ENCODE measurements at regions not wholly inside any gene's neighbourhood (a gene's known extent, or its start where the extent isn't known, plus 50 kb on each side); places are given as distances from the start of the nearest gene placed in this dataset.

DNA sequence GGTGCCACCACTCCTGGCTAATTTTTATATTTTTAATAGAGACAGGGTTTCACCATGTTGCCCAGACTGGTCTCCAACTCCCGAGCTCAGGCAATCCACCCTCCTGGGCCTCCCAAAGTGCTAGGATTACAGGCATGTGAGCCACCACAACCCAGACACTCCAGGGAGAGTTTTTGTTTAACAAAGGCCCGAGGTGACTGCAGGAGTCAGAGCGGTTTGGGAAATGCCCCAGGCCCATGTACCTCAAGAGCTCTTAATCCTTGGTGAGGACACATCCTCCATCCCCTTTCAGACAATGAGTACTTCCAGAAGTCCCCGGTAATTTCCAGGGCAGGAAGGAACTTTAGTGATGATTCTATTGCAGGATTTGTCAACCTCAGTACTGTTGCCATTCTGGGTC lies 176.0 kb downstream of the ESRRB start:
- DNase-seq (ENCODE audit: low spot score): no peak

DNA sequence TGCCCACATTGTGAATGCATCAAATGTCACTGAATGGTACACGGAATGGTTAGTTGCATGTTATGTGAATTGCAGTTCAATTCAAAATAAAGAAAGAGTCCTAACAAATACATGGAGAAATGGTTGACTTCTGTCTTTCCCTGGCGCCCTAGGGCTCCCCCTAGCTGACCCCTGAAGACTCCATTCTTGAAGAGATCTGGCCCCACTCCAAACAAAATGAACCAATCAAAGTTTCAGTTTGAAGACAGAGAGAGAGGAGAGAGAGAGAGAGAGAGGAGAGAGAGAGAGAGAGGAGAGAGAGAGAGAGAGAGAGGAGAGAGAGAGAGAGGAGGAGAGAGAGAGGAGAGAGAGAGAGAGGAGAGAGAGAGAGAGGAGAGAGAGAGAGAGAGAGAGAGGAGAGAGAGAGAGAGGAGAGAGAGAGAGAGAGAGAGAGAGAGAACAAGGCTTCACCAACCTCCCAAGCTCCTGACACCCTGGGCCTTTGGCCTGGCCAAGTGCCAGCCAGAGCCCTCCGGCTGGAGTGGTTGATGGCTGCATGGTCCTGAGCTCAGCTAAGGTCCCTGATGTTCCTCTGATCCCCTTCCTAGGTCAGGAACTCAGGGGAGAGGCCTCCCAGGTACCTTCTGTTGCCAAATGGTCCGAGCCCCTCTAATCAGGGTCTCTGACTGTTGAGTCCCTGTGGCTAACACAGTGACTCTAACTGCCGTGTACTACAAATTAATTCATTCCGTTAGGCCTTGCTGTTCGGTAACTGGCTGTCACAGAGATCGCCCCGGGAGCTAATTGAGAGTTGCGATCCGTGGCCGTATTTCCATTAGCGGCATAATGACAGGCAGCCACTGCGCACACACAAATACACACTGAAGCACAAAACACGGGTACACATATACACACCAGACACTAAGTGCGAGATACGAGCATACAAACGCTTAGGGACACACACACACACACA lies 188.8 kb downstream of the ESRRB start:
- DNase-seq (ENCODE audit: low spot score): no peak

DNA sequence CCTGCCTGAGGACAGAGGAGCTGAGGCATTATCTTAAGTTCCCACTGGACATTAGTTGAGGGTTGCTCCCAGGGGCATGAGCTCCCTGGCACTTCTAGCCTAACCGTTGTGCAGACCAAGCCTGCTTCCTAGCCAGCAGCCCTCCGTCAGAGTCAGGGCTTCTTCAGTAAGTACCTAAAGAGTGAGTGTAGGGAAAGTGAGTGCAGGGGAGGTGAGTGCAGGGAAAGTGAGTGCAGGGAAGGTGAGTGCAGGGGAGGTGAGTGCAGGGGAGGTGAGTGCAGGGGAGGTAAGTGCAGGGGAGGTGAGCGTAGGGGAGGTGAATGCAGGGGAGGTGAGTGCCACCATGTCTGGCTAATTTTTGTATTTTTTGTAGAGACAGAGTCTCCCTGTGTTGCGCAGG lies 190.5 kb downstream of the ESRRB start:
- DNase-seq (ENCODE audit: low spot score): no peak

DNA sequence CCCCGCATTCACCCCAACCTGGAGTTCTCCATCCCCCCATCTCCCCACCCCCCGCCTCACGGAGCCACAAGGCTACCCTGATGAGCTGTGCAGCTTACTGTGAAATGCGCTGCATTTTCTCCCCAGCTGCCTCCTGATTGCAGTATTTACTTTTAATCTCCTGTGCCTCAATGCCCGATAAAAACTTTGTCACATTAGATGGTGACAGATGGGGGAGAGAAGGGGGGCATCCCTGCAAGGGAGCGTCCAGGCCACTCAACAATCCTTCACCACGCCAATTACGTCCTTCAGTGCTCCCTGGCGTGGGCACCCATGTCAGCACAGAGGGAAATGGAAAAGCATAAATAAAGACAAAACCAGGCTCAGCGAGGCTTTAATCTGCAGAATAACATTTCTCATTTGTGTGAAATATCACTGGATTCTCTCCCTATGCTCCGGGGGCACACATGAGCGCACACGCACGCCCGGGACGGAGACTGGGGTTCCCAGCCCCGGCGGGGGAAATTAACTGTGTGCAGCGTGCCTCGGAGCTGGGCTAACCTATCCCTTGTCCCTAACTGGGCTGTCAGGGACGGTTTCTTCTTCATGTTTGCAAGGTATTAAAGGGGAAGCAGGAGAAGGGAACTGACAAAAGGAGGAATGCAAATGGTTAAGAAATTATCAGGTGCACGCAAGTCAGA lies 186.7 kb upstream of the VASH1 start:
- no peak for DNase-seq (ENCODE audit: low spot score)

DNA sequence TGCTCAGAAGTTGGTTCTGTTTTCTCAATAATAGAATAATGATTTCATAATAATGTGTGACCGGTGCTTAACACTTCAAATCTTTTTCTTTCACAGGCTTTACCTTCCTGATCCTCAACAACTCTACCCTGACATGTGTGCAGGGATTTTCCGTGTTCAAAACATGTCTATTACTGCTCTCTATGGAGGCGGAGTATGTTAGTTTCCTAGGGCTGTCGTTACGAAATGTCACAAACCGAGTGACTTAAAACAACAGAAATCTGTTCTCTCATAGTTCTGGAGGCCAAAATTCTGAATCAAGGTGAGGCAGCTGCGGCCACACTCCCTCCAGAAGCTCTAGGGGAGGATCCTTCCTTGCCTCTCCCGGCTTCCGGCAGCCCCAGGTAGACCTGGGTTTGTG lies 186.2 kb upstream of the VASH1 start:
- DNase-seq (ENCODE audit: low spot score): no peak

DNA sequence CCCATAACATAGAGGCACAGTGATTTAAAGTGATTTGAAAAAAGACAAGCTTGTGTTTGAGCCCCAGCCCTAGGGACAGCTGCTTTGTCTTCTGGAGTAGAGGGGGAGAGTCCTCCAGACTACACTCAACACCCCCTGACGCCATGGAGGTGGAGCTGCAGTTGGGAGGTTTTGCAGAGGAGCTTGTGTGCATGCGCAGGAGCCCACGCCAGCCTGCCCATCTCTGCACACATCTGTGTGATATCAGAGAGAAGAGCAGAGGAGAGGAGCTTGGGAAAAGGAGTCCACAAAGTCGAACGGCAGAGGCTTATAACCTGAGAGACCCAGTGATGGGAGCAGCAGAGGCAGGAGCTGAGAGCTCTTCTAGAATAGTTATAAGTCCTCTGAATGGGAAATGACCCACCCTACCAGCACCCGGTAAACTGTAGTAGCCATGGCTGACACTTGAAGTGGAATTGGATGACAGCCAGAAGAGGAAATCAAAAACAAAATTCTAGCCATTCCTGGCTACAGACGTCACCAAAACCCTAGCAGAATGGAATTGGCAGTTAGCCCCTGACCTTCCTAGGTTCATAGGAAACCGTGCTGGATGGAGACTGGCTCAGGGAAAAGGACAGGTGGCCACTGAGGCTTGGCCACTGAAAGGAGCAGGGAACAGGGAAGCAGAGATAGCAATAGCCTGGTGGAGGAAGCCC lies 185.1 kb upstream of the VASH1 start:
- DNase-seq (ENCODE audit: low spot score): no peak

DNA sequence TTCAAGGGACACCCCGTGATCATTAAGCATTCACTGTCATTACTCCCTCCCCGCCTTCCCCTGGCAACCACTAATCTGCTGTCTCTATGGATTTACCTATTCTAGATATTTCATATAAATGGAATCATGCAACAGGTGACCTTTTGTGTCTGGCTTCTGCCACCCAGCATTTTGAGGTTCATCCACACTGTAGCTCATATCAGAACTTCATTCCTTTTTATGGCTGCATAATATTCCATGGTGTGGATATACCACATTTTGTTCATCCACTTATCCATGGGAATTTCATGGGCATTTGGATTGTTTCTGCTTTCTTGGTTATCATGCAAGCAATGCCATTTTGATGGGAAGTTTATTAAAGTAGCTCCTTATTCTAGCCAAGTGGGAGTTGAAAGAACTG lies 184.2 kb upstream of the VASH1 start:
- DNase-seq (ENCODE audit: low spot score): no peak

DNA sequence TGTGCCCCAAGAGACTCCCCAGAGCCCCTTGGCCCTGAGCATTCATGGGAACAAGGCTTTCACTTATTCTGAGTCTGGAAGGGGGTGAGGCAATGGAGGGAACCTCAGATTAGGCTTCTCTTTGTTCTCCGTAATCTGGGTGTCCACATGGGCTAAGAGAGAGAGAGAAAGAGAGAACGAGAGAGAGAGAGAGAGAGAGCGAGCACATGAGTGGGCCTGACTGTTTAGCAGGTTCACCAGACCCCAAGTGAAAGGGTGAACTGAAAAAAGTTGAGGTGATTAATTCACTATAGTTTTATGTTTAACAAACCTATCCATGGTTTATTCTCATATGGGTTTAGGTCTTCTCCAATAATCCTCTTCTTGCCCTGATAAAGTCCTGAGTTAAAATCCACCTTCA lies 183.4 kb upstream of the VASH1 start:
- DNase-seq (ENCODE audit: low spot score): no peak

DNA sequence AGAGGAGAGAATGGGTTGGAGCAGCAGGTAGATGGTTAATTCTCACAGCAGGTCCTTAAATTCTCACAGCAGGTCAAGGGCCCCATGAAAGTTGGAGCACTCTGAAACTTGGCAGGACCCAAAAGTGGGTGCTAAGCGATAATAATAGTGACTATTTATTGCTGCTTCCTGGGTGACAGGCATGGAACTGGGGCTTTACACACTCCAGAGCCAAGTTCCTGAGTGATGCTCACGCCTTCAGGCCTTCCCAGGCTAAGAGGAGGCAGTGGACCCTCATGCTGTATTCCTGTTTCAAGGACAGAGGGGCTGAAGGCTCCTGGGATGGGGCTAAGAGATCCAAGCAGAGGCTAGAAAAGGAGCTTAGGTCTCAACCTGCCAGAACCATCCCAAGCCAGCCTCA lies 180.9 kb upstream of the VASH1 start:
- DNase-seq (ENCODE audit: low spot score): no peak

DNA sequence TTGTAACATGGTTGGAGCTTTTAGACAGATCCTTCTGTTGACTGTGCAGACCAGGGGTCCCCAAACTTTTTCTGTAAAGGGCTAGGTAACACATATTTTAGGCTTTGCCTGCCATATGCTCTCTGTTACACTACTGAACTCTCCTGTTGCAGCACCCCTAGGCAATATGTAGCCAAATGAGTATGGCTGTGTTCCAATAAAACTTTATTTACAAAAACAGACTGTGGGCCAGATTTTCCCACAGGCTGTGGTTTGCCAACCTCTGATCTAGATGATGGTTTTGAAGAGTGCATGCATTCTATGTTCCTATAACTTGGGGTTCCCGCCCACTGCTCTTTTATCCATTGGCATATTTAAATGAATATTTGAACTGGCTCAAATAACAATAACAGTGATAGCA lies 180.3 kb upstream of the VASH1 start:
- no peak for DNase-seq (ENCODE audit: low spot score)

DNA sequence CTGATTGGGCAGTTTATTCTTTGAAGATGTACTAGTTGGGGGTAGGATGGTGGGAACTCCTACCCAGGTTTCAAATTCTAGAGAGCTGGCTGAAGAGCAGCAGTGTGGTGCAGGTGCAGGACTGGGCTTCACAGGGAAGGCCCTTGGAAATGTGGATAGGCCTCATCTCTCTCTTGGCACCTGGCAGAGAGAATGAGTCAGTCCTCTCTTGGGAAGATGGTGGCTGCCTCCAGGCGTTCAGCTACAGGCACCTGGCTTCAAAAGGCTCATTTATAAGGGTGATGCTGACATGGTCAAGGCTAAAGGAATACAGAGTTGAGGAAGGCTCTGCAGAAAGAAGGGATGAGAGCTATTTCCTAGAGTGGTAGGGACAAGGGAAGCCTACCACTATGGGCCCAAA lies 179.7 kb upstream of the VASH1 start:
- no peak for DNase-seq (ENCODE audit: low spot score)

DNA sequence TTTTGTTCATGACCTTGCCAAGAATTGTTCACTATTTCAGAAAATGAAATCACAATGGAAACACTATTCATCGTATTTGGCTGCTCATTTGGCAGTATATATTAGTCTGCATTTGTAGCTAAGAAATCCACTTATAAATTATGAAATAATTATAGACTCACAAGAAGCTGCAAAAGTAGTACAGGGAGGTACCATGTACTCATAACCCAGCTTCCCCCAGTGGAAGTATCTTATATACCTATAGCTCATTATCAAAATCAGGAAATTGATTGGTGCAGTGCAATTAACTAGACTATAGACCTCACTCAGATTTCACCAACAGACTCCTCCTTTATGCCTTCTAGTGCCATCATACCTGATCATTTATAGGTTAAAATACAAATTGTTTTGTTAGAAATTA lies 178.8 kb upstream of the VASH1 start:
- no peak for DNase-seq (ENCODE audit: low spot score)

DNA sequence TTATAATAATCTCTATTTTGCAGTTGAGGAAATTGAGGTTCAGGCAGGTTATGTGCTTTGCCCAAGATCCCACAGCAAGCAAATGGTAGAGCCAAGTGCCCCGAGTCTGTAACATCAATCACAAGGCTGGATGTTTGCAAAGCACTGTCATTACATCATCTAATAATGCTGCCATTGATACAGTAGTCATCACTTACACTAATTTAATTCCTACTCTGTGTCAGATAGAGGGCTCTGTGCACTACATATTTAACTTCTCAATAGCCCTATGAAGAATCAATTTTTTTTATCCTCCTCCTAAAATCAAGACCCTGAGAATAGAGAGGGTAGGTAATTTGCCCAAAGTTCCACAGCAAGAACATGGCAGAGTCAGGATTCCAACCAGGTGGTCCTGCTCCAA lies 178.1 kb upstream of the VASH1 start:
- DNase-seq (ENCODE audit: low spot score): no peak

DNA sequence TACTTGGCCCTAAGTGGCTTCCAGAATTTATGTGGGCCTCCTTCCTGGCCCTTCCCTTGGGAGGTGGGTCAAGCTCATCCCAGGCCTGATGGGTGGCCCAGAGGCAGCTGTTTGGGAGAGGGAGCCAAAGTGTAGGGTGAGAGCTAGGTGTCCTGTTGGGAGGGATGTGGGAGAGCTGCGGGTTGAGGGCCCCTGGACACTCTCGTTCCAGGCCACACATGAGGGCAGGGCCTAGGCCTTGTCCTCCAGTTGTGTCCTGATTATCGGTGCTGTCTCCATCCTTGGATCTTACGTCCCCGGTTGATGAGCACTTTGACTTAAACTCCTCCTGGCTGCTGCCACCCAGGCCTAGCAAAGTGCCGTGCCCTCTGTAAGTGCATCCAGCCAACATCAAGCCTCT lies 177.5 kb upstream of the VASH1 start:
- no peak for DNase-seq (ENCODE audit: low spot score)

DNA sequence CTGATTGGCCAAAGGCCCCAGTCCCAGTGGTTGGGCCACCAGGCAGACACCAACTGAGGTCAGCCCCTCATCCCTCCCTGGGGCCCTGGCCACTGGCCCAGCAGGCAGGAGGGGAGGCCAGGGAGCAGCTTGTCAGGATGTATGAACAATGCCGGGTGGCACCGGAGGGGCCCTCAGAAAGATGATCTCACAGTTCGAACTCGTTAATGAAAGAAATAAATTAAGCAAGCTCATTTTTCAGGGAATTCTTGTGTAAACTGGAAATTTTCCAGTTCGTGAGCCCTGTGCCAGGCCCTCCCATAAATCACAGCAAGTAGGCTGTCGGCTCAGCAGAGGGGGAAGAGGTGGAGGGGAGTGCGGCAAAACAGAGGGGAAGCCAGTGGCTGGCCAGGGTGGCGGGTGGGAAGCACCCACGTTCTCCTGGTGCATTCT lies 177.0 kb upstream of the VASH1 start:
- no peak for DNase-seq (ENCODE audit: low spot score)

DNA sequence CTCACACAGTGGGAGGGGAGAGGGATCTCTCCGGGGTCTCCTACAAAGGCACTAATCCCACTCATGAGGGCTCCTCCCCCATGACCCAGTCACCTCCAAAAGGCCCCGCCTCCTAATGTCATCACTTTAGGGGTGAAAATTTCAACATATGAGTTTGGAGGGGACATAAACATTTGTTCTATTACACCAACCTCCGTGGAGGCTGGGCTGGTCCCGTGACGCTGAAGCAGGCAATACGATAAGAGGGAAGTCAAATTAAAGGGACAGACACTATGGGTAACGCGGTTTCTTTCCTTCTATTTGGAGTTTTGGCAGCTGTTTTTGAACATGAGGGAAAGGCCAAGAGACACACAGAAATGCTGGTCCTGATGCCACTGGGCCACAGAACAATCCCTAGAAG lies 175.7 kb upstream of the VASH1 start:
- no peak for DNase-seq (ENCODE audit: low spot score)

DNA sequence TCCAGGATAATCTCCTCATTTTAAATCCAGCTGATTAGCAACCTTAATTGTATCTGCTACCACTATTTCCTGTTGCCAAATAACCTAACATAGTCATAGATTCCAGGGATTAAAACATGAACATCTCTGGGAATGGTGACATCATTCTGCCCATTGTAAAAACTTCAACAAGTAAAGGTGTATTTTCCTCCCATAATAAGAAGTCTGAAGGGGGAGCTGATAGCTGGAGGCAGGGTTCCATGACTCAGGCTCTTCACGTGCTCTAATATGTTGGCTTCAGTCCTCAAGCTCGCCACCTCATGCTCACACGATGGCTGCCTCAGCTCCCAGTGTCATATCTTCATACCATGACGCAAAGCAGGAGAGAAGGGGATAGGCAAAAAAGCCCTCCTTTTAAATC lies 172.0 kb upstream of the VASH1 start:
- no peak for DNase-seq (ENCODE audit: low spot score)

DNA sequence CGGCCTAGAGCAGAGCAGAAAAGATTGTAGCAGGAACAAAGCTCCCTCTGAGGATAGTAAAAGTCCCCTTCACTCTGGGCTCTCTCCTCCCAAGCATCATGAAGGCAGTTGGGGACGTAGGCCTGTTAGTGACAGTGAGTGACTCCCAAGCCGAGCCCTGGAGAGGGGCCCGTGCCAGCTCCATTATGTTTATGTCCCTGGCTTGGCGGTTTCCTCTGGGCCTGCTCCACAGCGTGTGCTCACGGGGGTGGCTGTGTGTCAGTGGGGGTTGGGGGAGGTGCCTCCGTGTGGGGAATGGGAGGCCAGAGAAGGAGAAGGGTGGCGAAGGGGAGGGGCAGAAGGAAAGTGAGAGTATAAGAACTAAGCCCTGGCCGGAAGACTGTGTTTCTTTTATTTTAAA lies 170.0 kb upstream of the VASH1 start:
- no peak for DNase-seq (ENCODE audit: low spot score)

DNA sequence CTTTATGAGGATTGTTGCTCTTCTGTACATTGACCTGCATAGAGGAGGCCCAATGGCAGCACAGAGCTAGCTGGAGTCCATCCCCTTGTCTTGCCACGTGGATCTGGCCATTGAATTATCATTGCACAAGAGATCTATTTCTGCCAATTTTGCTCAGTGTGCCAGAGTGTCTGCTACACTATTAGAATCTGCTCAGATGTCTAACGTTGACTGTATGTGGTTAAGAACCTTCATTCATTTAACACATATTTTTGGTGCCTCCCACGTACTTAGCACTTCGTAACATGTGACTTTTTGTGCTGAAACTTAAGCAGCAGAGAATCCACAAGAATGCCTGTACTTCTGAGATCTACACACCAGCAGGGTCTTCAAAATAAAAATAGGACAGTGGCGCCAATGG lies 166.0 kb upstream of the VASH1 start:
- no peak for DNase-seq (ENCODE audit: low spot score)

DNA sequence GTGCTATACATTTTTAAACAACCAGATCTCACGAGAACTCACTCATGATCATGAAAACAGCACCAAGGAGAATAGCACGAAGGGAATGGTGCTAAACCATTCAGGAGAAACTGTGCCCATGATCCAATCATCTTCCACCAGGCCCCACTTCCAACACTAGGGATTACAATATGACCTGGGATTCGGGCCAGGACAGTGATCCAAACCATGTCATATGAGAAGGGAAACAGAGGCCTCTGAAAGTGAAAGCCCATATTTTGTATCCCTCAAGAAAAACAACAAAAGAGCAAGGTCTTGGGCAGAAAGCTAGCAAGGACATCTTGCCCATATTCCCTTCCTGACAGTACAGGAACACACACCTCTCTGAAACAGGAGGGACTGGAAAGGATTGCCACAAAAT lies 163.9 kb upstream of the VASH1 start:
- DNase-seq (ENCODE audit: low spot score): no peak

DNA sequence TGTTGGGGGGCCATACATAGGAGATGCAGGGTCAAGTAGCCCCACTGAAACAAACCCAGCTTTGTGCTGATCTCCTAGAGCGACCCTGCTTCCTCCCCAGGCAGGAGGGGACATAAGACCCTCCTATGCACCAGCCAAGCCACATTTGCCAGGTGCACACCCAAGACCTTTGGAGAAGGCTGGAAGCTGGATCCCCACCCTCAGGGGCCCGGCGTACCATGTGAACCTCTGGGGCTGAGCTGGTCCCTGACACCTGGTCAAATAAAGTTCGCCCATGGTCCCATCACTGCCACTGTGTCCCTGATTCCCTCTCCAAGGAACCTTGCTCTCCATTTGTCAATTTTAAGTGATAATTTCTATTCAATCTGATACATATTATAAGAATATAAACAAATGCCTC lies 162.1 kb upstream of the VASH1 start:
- DNase-seq (ENCODE audit: low spot score): no peak

DNA sequence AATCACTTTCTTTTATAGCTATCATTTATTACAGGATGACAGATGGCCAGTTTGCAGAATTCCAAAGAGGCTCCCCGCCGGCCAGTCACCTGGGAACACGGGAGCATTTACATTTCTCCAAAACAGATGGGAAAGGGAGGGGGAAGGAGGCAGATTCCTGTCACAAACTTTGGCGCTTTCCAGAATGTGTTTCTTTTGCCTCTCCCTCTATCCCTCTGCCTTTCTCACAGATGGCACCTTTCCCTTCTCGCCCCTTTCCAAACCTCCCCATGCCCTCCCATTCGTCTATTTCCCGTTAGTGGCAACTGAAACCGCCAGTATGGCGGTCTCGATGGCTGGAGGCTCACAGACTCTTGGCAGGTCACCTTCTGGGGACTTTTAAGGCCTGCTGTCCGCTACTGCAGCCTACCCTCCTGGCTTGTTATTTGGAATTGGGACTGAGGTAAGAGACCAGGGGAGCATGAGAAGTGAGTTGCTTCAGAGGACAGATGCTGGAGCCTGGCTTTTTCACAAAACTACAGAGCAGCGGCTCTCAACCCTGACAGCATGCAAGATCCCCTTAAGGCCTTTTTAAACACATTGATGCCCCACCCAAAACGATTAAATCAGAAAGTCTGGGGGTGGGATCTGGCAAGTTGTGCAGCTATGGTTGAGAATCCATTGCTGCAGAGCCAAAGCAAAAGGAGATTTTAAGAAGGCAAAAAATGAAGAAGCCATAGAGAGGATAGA lies 161.5 kb upstream of the VASH1 start:
- DNase-seq (ENCODE audit: low spot score): no peak

All from germinal center (tissue), 1 donor.